Tibial nerve (tissue), 4 donors: ENCODE measurements at regions not wholly inside any gene's neighbourhood (a gene's known extent, or its start where the extent isn't known, plus 50 kb on each side); places are given as distances from the start of the nearest gene placed in this dataset.

Source experiments
- DNase-seq, 2 donors: peaks; one replicate each; pipeline ENCODE4 v3.0.0-alpha.2; 2019; ENCODE audit warnings: low spot score in 2 of 2
- H3K27ac ChIP-seq, 4 donors: fragments of 200-600 bp; sonication (generic) in 3 of 4; one replicate each; pipeline ENCODE4 v1.5.1; 2017 to 2019; ENCODE audit warnings: mild to moderate bottlenecking in 1 of 4
- H3K27me3 ChIP-seq, 2 donors: fragments of 200-600 bp; sonication (generic) in 1 of 2; one replicate each; pipeline versions ENCODE4 v1.5.1 to v1.6.0; 2017 to 2019
- H3K36me3 ChIP-seq, 3 donors: fragments of 200-600 bp; sonication (generic); one replicate each; pipeline ENCODE4 v1.5.1; 2018 to 2019
- H3K4me1 ChIP-seq, 4 donors: fragments of 200-600 bp; sonication (generic) in 3 of 4; one replicate each; pipeline ENCODE4 v1.5.1; 2017 to 2019
- H3K4me3 ChIP-seq, 4 donors: fragments of 200-600 bp; sonication (generic) in 3 of 4; one replicate each; pipeline ENCODE4 v1.5.1; 2017 to 2019; ENCODE audit warnings: mild to moderate bottlenecking in 1 of 4, moderate library complexity in 1 of 4
- H3K9me3 ChIP-seq, 4 donors: fragments of 200-600 bp; sonication (generic) in 3 of 4; one replicate each; pipeline ENCODE4 v1.5.1; 2017 to 2019
- EP300 ChIP-seq, 2 donors: sonication (generic); formaldehyde crosslinking; IDR thresholded peaks; one replicate each; pipeline ENCODE4 v1.6.1; 2017; ENCODE audit warnings: antibody characterized with exemption in 2 of 2, mild to moderate bottlenecking in 1 of 2
- POLR2A ChIP-seq, 2 donors: fragments of 450-650 bp; IDR thresholded peaks; one replicate each; pipeline ENCODE4 v1.6.1; 2017; ENCODE audit warnings: antibody characterized with exemption in 2 of 2, mild to moderate bottlenecking in 2 of 2, moderate library complexity in 2 of 2
- WGBS, 2 donors: methylation state at CpG; one replicate each; pipeline ENCODE4 v1.1.5; 2018; 5-methylcytosine and 5-hydroxymethylcytosine counted together
- TF ChIP-seq, protein P1 (sequence below), 5 experiments: fragments of 200-600 bp in 3 of 5; fragments of 450-650 bp in 2 of 5; sonication (generic) in 3 of 5; IDR thresholded peaks; one replicate each; pipeline ENCODE4 v1.5.1; 2016 to 2019; ENCODE audit warnings: antibody characterized with exemption in 5 of 5, mild to moderate bottlenecking in 3 of 5, moderate library complexity in 2 of 5

DNA sequence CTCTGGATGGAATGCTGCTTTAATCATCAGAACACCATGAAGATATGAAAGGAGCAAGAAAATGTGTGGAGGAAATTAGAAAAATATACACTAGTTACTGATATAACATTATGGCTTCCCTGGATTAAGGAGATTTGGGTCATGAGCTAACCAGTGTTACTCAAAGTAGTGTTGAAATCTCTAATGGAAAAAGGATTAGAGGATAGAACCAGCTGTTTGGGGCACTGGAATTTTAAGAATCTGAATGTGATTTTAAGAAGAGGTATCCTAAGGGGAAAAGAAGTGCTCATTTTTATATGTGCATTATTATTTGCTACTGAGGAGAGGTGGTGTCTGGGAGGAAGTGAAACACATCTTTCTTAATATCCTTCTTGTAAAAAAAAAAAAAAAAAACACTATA, 164.1 kb upstream of the PPARGC1A start:
- TF ChIP-seq, protein P1, sequence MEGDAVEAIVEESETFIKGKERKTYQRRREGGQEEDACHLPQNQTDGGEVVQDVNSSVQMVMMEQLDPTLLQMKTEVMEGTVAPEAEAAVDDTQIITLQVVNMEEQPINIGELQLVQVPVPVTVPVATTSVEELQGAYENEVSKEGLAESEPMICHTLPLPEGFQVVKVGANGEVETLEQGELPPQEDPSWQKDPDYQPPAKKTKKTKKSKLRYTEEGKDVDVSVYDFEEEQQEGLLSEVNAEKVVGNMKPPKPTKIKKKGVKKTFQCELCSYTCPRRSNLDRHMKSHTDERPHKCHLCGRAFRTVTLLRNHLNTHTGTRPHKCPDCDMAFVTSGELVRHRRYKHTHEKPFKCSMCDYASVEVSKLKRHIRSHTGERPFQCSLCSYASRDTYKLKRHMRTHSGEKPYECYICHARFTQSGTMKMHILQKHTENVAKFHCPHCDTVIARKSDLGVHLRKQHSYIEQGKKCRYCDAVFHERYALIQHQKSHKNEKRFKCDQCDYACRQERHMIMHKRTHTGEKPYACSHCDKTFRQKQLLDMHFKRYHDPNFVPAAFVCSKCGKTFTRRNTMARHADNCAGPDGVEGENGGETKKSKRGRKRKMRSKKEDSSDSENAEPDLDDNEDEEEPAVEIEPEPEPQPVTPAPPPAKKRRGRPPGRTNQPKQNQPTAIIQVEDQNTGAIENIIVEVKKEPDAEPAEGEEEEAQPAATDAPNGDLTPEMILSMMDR (IDR thresholded peaks at IDR 0.05) = no peak
- TF ChIP-seq POLR2A (IDR thresholded peaks at IDR 0.05) = no peak
- TF ChIP-seq EP300 (IDR thresholded peaks at IDR 0.05) = no peak
- no peaks in the 10 kb centered on the region for H3K9me3 ChIP-seq
- H3K4me3 ChIP-seq = no peak overlapping the region
- no peak overlapping the region for H3K27ac ChIP-seq
- H3K36me3 ChIP-seq = no peaks in the 10 kb centered on the region
- DNase-seq = no peak
- no peaks in the 10 kb centered on the region for H3K4me1 ChIP-seq
- H3K27me3 ChIP-seq = no peaks in the 10 kb centered on the region

- 81 to 89% methylated on average over 5 of the region's 5 CpGs for WGBS, 2 donors
- no peaks in the 10 kb centered on the region for H3K27me3 ChIP-seq
Observed at GRCh38 chr4:24044610-24045589, 155.1 kb upstream of the PPARGC1A start.

DNA sequence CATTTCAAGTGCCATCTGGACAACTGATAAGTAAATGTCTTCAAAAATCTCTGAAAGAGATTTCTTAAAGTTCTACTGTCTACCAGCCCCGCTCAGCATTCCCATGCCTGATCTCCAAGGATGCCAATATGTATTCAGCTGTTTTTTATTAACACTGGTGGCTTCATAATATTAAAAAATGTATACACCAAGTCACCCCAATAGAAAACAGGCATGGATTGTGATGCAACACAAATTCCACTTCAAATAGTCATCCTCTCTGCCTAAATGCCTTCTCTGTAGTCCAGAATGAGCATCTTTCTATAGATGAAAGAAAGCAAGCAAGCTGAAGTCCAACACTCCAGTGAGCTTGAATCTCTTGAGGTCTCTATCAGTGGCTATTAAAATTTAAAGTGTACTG, 152.2 kb upstream of the PPARGC1A start:
- no peak for DNase-seq
- no peak overlapping the region for H3K4me3 ChIP-seq
- WGBS, 2 donors = 43 to 45% methylated on average over 1 of the region's 1 CpG

More at GRCh38 chr4:24044610-24045589, 155.1 kb upstream of the PPARGC1A start:
- Histone ChIP-seq H3K27ac (no peak overlapping the region), H3K36me3 (no peaks in the 10 kb centered on the region), H3K9me3 (no peaks in the 10 kb centered on the region), H3K4me1 (no peaks in the 10 kb centered on the region), H3K4me3 (no peak overlapping the region)
- no peak for DNase-seq
- TF ChIP-seq, protein P1 (IDR thresholded peaks at IDR 0.05) = no peak
- no peak for TF ChIP-seq POLR2A (IDR thresholded peaks at IDR 0.05)
- no peak for TF ChIP-seq EP300 (IDR thresholded peaks at IDR 0.05)

GRCh38 chr4:24040811-24041210, 151.0 kb upstream of the PPARGC1A start:
- no peaks in the 10 kb centered on the region for H3K27me3 ChIP-seq
- no peaks in the 10 kb centered on the region for H3K9me3 ChIP-seq
- H3K4me3 ChIP-seq = no peak overlapping the region
- no peak overlapping the region for H3K27ac ChIP-seq
- TF ChIP-seq, protein P1 (IDR thresholded peaks at IDR 0.05) = no peak
- no peak for TF ChIP-seq POLR2A (IDR thresholded peaks at IDR 0.05)
- 61 to 73% methylated on average over 3 of the region's 3 CpGs for WGBS, 2 donors
- H3K4me1 ChIP-seq = no peaks in the 10 kb centered on the region
- no peaks in the 10 kb centered on the region for H3K36me3 ChIP-seq
- DNase-seq = no peak

More for the DNA sequence above, 152.2 kb upstream of the PPARGC1A start:
- Histone ChIP-seq H3K4me1 (no peaks in the 10 kb centered on the region), H3K27me3 (no peaks in the 10 kb centered on the region), H3K36me3 (no peaks in the 10 kb centered on the region), H3K27ac (no peak overlapping the region), H3K9me3 (no peaks in the 10 kb centered on the region)
- TF ChIP-seq EP300 (IDR thresholded peaks at IDR 0.05) (no peak), POLR2A (IDR thresholded peaks at IDR 0.05) (no peak)
- TF ChIP-seq, protein P1 (IDR thresholded peaks at IDR 0.05) = no peak

- 62 to 65% methylated on average over 5 of the region's 5 CpGs for WGBS, 2 donors
- H3K4me3 ChIP-seq = no peak overlapping the region
- no peaks in the 10 kb centered on the region for H3K4me1 ChIP-seq
- H3K27ac ChIP-seq = no peak overlapping the region
- TF ChIP-seq, protein P1 (IDR thresholded peaks at IDR 0.05) = no peak
- TF ChIP-seq EP300 (IDR thresholded peaks at IDR 0.05) (no peak), POLR2A (IDR thresholded peaks at IDR 0.05) (no peak)
- no peak for DNase-seq
- H3K9me3 ChIP-seq = no peaks in the 10 kb centered on the region
- no peaks in the 10 kb centered on the region for H3K36me3 ChIP-seq
- H3K27me3 ChIP-seq = no peaks in the 10 kb centered on the region
Observed at GRCh38 chr4:24033626-24034025, 143.8 kb upstream of the PPARGC1A start.
